ENCODE measurements at regions not wholly inside any gene's neighbourhood (a gene's known extent, or its start where the extent isn't known, plus 50 kb on each side); places are given as distances from the start of the nearest gene placed in this dataset.
"Not testable (repeated sequence)": the region's sequence is repeated elsewhere in the genome, so short reads cannot be mapped to it uniquely, and the experiment has no call there.

- Mint-ChIP-seq H3K27ac (no peak overlapping the region), H3K4me1 (ENCODE audit: low read depth) (no peaks in the 10 kb centered on the region), H3K9me3 (peaks cover 2% of the 10 kb centered on the region), H3K4me3 (no peak overlapping the region), H3K27me3 (peaks cover 9% of the 10 kb centered on the region), H3K36me3 (ENCODE audit: low read depth) (no peaks in the 10 kb centered on the region)
- intact Hi-C loops (cut with micrococcal nuclease): loop anchor here (10.0 kb wide), 1 partner anchor 254 kb away; no protein-coding TSS in a partner anchor
Observed at GRCh38 chr14:55851301-55851700, 266.9 kb upstream of the PELI2 start.

GRCh38 chr14:55851961-55852360 lies 266.2 kb upstream of the PELI2 start:
- no peaks in the 10 kb centered on the region for H3K4me1 Mint-ChIP-seq (ENCODE audit: low read depth)
- H3K27me3 Mint-ChIP-seq: peaks cover 9% of the 10 kb centered on the region
- no peak overlapping the region for H3K4me3 Mint-ChIP-seq
- no peak overlapping the region for H3K27ac Mint-ChIP-seq
- intact Hi-C loops (cut with micrococcal nuclease): loop anchor here (10.0 kb wide), 1 partner anchor 253 kb away; no protein-coding TSS in a partner anchor
- no peaks in the 10 kb centered on the region for H3K36me3 Mint-ChIP-seq (ENCODE audit: low read depth)
- H3K9me3 Mint-ChIP-seq: no peaks in the 10 kb centered on the region

GRCh38 chr14:55855751-55856150 lies 262.5 kb upstream of the PELI2 start:
- Mint-ChIP-seq H3K9me3 (peaks cover 27% of the 10 kb centered on the region), H3K4me1 (ENCODE audit: low read depth) (no peaks in the 10 kb centered on the region), H3K27me3 (no peaks in the 10 kb centered on the region), H3K36me3 (ENCODE audit: low read depth) (no peaks in the 10 kb centered on the region), H3K27ac (no peak overlapping the region), H3K4me3 (no peak overlapping the region)
- intact Hi-C loops (cut with micrococcal nuclease): loop anchor here (10.0 kb wide), 1 partner anchor 249 kb away; no protein-coding TSS in a partner anchor

GRCh38 chr14:55858604-55859003 lies 259.6 kb upstream of the PELI2 start:
- H3K27ac Mint-ChIP-seq: no peak overlapping the region
- intact Hi-C loops (cut with micrococcal nuclease): loop anchor here (10.0 kb wide), 1 partner anchor 246 kb away; no protein-coding TSS in a partner anchor
- H3K9me3 Mint-ChIP-seq: peaks cover 44% of the 10 kb centered on the region
- H3K4me3 Mint-ChIP-seq: no peak overlapping the region
- no peaks in the 10 kb centered on the region for H3K27me3 Mint-ChIP-seq
- no peaks in the 10 kb centered on the region for H3K4me1 Mint-ChIP-seq (ENCODE audit: low read depth)
- no peaks in the 10 kb centered on the region for H3K36me3 Mint-ChIP-seq (ENCODE audit: low read depth)

- H3K36me3 Mint-ChIP-seq (ENCODE audit: low read depth); intact Hi-C loops (cut with micrococcal nuclease); H3K27ac Mint-ChIP-seq; H3K4me1 Mint-ChIP-seq (ENCODE audit: low read depth); H3K4me3 Mint-ChIP-seq; H3K27me3 Mint-ChIP-seq: not testable (repeated sequence)
- peaks cover 60% of the 10 kb centered on the region for H3K9me3 Mint-ChIP-seq
Observed at GRCh38 chr14:55861561-55861960, 256.6 kb upstream of the PELI2 start.

- intact Hi-C loops (cut with micrococcal nuclease): no loop called here
- H3K27ac Mint-ChIP-seq: no peak overlapping the region
- H3K36me3 Mint-ChIP-seq (ENCODE audit: low read depth): no peaks in the 10 kb centered on the region
- H3K9me3 Mint-ChIP-seq: peaks cover 40% of the 10 kb centered on the region
- peaks cover 25% of the 10 kb centered on the region for H3K4me1 Mint-ChIP-seq (ENCODE audit: low read depth)
- no peak overlapping the region for H3K4me3 Mint-ChIP-seq
- H3K27me3 Mint-ChIP-seq: no peaks in the 10 kb centered on the region
Observed at GRCh38 chr14:55864890-55865655, 253.1 kb upstream of the PELI2 start.

GRCh38 chr14:55867311-55867710 lies 250.9 kb upstream of the PELI2 start:
- Mint-ChIP-seq H3K27me3 (no peaks in the 10 kb centered on the region), H3K27ac (no peak overlapping the region), H3K36me3 (ENCODE audit: low read depth) (no peaks in the 10 kb centered on the region), H3K4me3 (no peak overlapping the region), H3K4me1 (ENCODE audit: low read depth) (peaks cover 25% of the 10 kb centered on the region), H3K9me3 (peaks cover 22% of the 10 kb centered on the region)
- intact Hi-C loops (cut with micrococcal nuclease): no loop called here

GRCh38 chr14:55867719-55868118 lies 250.5 kb upstream of the PELI2 start:
- Mint-ChIP-seq H3K36me3 (ENCODE audit: low read depth) (no peaks in the 10 kb centered on the region), H3K27ac (no peak overlapping the region), H3K27me3 (peaks cover 3% of the 10 kb centered on the region), H3K9me3 (peaks cover 22% of the 10 kb centered on the region), H3K4me1 (ENCODE audit: low read depth) (peaks cover 25% of the 10 kb centered on the region), H3K4me3 (no peak overlapping the region)
- intact Hi-C loops (cut with micrococcal nuclease): no loop called here

GRCh38 chr14:55869397-55870049 lies 248.7 kb upstream of the PELI2 start:
- intact Hi-C loops (cut with micrococcal nuclease): no loop called here
- H3K4me1 Mint-ChIP-seq (ENCODE audit: low read depth): peaks cover 25% of the 10 kb centered on the region

GRCh38 chr14:55873169-55873568 lies 245.0 kb upstream of the PELI2 start:
- peaks cover 9% of the 10 kb centered on the region for H3K27me3 Mint-ChIP-seq
- no peaks in the 10 kb centered on the region for H3K9me3 Mint-ChIP-seq
- H3K36me3 Mint-ChIP-seq (ENCODE audit: low read depth): no peaks in the 10 kb centered on the region
- H3K27ac Mint-ChIP-seq: no peak overlapping the region
- intact Hi-C loops (cut with micrococcal nuclease): no loop called here
- peaks cover under 1% of the 10 kb centered on the region for H3K4me1 Mint-ChIP-seq (ENCODE audit: low read depth)
- no peak overlapping the region for H3K4me3 Mint-ChIP-seq

More at GRCh38 chr14:55869397-55870049, 248.7 kb upstream of the PELI2 start:
- Mint-ChIP-seq H3K36me3 (ENCODE audit: low read depth) (no peaks in the 10 kb centered on the region), H3K9me3 (peaks cover 7% of the 10 kb centered on the region), H3K4me3 (no peak overlapping the region), H3K27me3 (peaks cover 3% of the 10 kb centered on the region), H3K27ac (no peak overlapping the region)

GRCh38 chr14:55874785-55875184 lies 243.4 kb upstream of the PELI2 start:
- Mint-ChIP-seq H3K4me1 (ENCODE audit: low read depth) (no peaks in the 10 kb centered on the region), H3K4me3 (no peak overlapping the region), H3K36me3 (ENCODE audit: low read depth) (no peaks in the 10 kb centered on the region), H3K27ac (no peak overlapping the region), H3K9me3 (no peaks in the 10 kb centered on the region), H3K27me3 (peaks cover 16% of the 10 kb centered on the region)
- intact Hi-C loops (cut with micrococcal nuclease): no loop called here

GRCh38 chr14:55877942-55878341 lies 240.3 kb upstream of the PELI2 start:
- H3K36me3 Mint-ChIP-seq (ENCODE audit: low read depth): no peaks in the 10 kb centered on the region

GRCh38 chr14:55881577-55882241 lies 236.5 kb upstream of the PELI2 start:
- no peaks in the 10 kb centered on the region for H3K9me3 Mint-ChIP-seq
- H3K36me3 Mint-ChIP-seq (ENCODE audit: low read depth): no peaks in the 10 kb centered on the region
- no peaks in the 10 kb centered on the region for H3K4me1 Mint-ChIP-seq (ENCODE audit: low read depth)

More at GRCh38 chr14:55877942-55878341, 240.3 kb upstream of the PELI2 start:
- H3K9me3 Mint-ChIP-seq: no peaks in the 10 kb centered on the region
- no peak overlapping the region for H3K27ac Mint-ChIP-seq
- intact Hi-C loops (cut with micrococcal nuclease): no loop called here
- H3K27me3 Mint-ChIP-seq: peaks cover 21% of the 10 kb centered on the region
- no peak overlapping the region for H3K4me3 Mint-ChIP-seq
- H3K4me1 Mint-ChIP-seq (ENCODE audit: low read depth): no peaks in the 10 kb centered on the region

GRCh38 chr14:55884819-55885218 lies 233.4 kb upstream of the PELI2 start:
- Mint-ChIP-seq H3K27ac (no peak overlapping the region), H3K4me1 (ENCODE audit: low read depth) (no peaks in the 10 kb centered on the region), H3K4me3 (no peak overlapping the region), H3K27me3 (peaks cover 18% of the 10 kb centered on the region), H3K36me3 (ENCODE audit: low read depth) (no peaks in the 10 kb centered on the region), H3K9me3 (no peaks in the 10 kb centered on the region)
- intact Hi-C loops (cut with micrococcal nuclease): no loop called here

More at GRCh38 chr14:55881577-55882241, 236.5 kb upstream of the PELI2 start:
- Mint-ChIP-seq H3K27me3 (peaks cover 25% of the 10 kb centered on the region), H3K4me3 (no peak overlapping the region), H3K27ac (no peak overlapping the region)
- intact Hi-C loops (cut with micrococcal nuclease): no loop called here

Measured in dendritic cell treated with granulocyte-macrophage colony-stimulating factor and Interleukin-4, amounts not matched to agents 40 ng/mL and 50 ng/mL, for 4 days (primary cell).